ENCODE measurements at regions not wholly inside any gene's neighbourhood (a gene's known extent, or its start where the extent isn't known, plus 50 kb on each side); places are given as distances from the start of the nearest gene placed in this dataset. TPM values are rescaled to one million over a fixed set of nuclear protein-coding genes. Genes with fewer than 3 reads are reported as not detected.
"Not testable (repeated sequence)": the region's sequence is repeated elsewhere in the genome, so short reads cannot be mapped to it uniquely, and the experiment has no call there.

- not testable (repeated sequence) for H3K9me3 ChIP-seq (ENCODE audit: control insufficient read depth, insufficient read depth, low read length); H3K4me1 ChIP-seq (ENCODE audit: control insufficient read depth, insufficient read depth, low read length); H3K27me3 ChIP-seq (ENCODE audit: control insufficient read depth, insufficient read depth, low read length); H3K27ac ChIP-seq (ENCODE audit: low read depth, low read length); H3K36me3 ChIP-seq (ENCODE audit: control insufficient read depth, insufficient read depth, low read length); H3K4me3 ChIP-seq (ENCODE audit: low read depth, low read length); DNase-seq (ENCODE audit: low read depth in 4 of 6, low spot score in 6 of 6)
- WGBS (ENCODE audit: insufficient coverage), result 91% methylated on average over 16 of the region's 17 CpGs
These were observed 56.4 kb upstream of the CRYM start for GRCh38 chr16:21334188-21335146.

GRCh38 chr16:21333683-21334082 lies 55.6 kb upstream of the CRYM start:
- not testable (repeated sequence) for H3K9me3 ChIP-seq (ENCODE audit: control insufficient read depth, insufficient read depth, low read length); DNase-seq (ENCODE audit: low read depth in 4 of 6, low spot score in 6 of 6); H3K4me1 ChIP-seq (ENCODE audit: control insufficient read depth, insufficient read depth, low read length); H3K36me3 ChIP-seq (ENCODE audit: control insufficient read depth, insufficient read depth, low read length); H3K27me3 ChIP-seq (ENCODE audit: control insufficient read depth, insufficient read depth, low read length); H3K4me3 ChIP-seq (ENCODE audit: low read depth, low read length); H3K27ac ChIP-seq (ENCODE audit: low read depth, low read length)
- 89% methylated on average over 8 of the region's 11 CpGs for WGBS (ENCODE audit: insufficient coverage)

Small RNA genes lying in the stretch of these regions (small RNA-seq; reads per million reads assigned to genes)
- not detected for gene AC008740.2 (ENCODE audit: low replicate concordance)
